ENCODE measurements at regions not wholly inside any gene's neighbourhood (a gene's known extent, or its start where the extent isn't known, plus 50 kb on each side); places are given as distances from the start of the nearest gene placed in this dataset.

GRCh38 chr6:134527108-134527787, 209.3 kb upstream of the SGK1 start:
- intact Hi-C loops (cut with micrococcal nuclease; ENCODE audit: unreplicated experiment): no loop called here
- no peak for DNase-seq
- H3K4me3 Mint-ChIP-seq (ENCODE audit: low read depth, unreplicated experiment): no peak overlapping the region
- no peaks in the 10 kb centered on the region for H3K27me3 Mint-ChIP-seq (ENCODE audit: unreplicated experiment)
- no peak for TF ChIP-seq CTCF (IDR thresholded peaks at IDR 0.05; ENCODE audit: unreplicated experiment)
- H3K9me3 Mint-ChIP-seq (ENCODE audit: low read depth, unreplicated experiment): no peaks in the 10 kb centered on the region
- no peaks in the 10 kb centered on the region for H3K4me1 Mint-ChIP-seq (ENCODE audit: low read depth, unreplicated experiment)
- no peaks in the 10 kb centered on the region for H3K36me3 Mint-ChIP-seq (ENCODE audit: insufficient read depth, unreplicated experiment)
- CTCF ChIA-PET: no interaction called here
- H3K27ac Mint-ChIP-seq (ENCODE audit: unreplicated experiment): no peak overlapping the region
- BruUV-seq (replicated peaks): no TSS peak

- no peak overlapping the region for H3K4me3 Mint-ChIP-seq (ENCODE audit: low read depth, unreplicated experiment)
- TF ChIP-seq CTCF (IDR thresholded peaks at IDR 0.05; ENCODE audit: unreplicated experiment): no peak
- no peaks in the 10 kb centered on the region for H3K36me3 Mint-ChIP-seq (ENCODE audit: insufficient read depth, unreplicated experiment)
- H3K27ac Mint-ChIP-seq (ENCODE audit: unreplicated experiment): no peak overlapping the region
- DNase-seq: no peak
- no TSS peak for BruUV-seq (replicated peaks)
- intact Hi-C loops (cut with micrococcal nuclease; ENCODE audit: unreplicated experiment): no loop called here
- H3K4me1 Mint-ChIP-seq (ENCODE audit: low read depth, unreplicated experiment): no peaks in the 10 kb centered on the region
- H3K9me3 Mint-ChIP-seq (ENCODE audit: low read depth, unreplicated experiment): no peaks in the 10 kb centered on the region
- no peaks in the 10 kb centered on the region for H3K27me3 Mint-ChIP-seq (ENCODE audit: unreplicated experiment)
- CTCF ChIA-PET: interaction anchor here (0.6 kb wide), 1 partner anchor 15 kb away, joined by 4 read pairs; no protein-coding TSS in a partner anchor
Measured at GRCh38 chr6:134525190-134525868, 207.4 kb upstream of the SGK1 start.

GRCh38 chr6:134523903-134524650, 206.2 kb upstream of the SGK1 start:
- H3K4me1 Mint-ChIP-seq (ENCODE audit: low read depth, unreplicated experiment): no peaks in the 10 kb centered on the region
- DNase-seq: no peak
- CTCF ChIA-PET: no interaction called here
- H3K9me3 Mint-ChIP-seq (ENCODE audit: low read depth, unreplicated experiment): no peaks in the 10 kb centered on the region
- no peaks in the 10 kb centered on the region for H3K27me3 Mint-ChIP-seq (ENCODE audit: unreplicated experiment)
- H3K36me3 Mint-ChIP-seq (ENCODE audit: insufficient read depth, unreplicated experiment): no peaks in the 10 kb centered on the region
- TF ChIP-seq CTCF (IDR thresholded peaks at IDR 0.05; ENCODE audit: unreplicated experiment): no peak
- no peak overlapping the region for H3K27ac Mint-ChIP-seq (ENCODE audit: unreplicated experiment)
- no peak overlapping the region for H3K4me3 Mint-ChIP-seq (ENCODE audit: low read depth, unreplicated experiment)
- intact Hi-C loops (cut with micrococcal nuclease; ENCODE audit: unreplicated experiment): no loop called here
- no TSS peak for BruUV-seq (replicated peaks)

GRCh38 chr6:134523051-134523450, 205.1 kb upstream of the SGK1 start:
- CTCF ChIA-PET: no interaction called here
- H3K4me1 Mint-ChIP-seq (ENCODE audit: low read depth, unreplicated experiment): no peaks in the 10 kb centered on the region
- no peak overlapping the region for H3K4me3 Mint-ChIP-seq (ENCODE audit: low read depth, unreplicated experiment)
- H3K9me3 Mint-ChIP-seq (ENCODE audit: low read depth, unreplicated experiment): no peaks in the 10 kb centered on the region
- TF ChIP-seq CTCF (IDR thresholded peaks at IDR 0.05; ENCODE audit: unreplicated experiment): no peak
- intact Hi-C loops (cut with micrococcal nuclease; ENCODE audit: unreplicated experiment): no loop called here
- no TSS peak for BruUV-seq (replicated peaks)
- H3K36me3 Mint-ChIP-seq (ENCODE audit: insufficient read depth, unreplicated experiment): no peaks in the 10 kb centered on the region
- H3K27ac Mint-ChIP-seq (ENCODE audit: unreplicated experiment): no peak overlapping the region
- DNase-seq: no peak
- H3K27me3 Mint-ChIP-seq (ENCODE audit: unreplicated experiment): no peaks in the 10 kb centered on the region
